ENCODE measurements at regions not wholly inside any gene's neighbourhood (a gene's known extent, or its start where the extent isn't known, plus 50 kb on each side); places are given as distances from the start of the nearest gene placed in this dataset.

GRCh38 chr10:20708305-20708704, 188.8 kb downstream of the NEBL start:
- TF ChIP-seq POLR2A (IDR thresholded peaks at IDR 0.05; ENCODE audit: low read length) (no peak), KDM5A (IDR thresholded peaks at IDR 0.05) (no peak), FOSB (CRISPR knock-in tag; IDR thresholded peaks at IDR 0.05) (no peak), NR3C1 (IDR thresholded peaks at IDR 0.05) (no peak)
- TF ChIP-seq, protein P1, sequence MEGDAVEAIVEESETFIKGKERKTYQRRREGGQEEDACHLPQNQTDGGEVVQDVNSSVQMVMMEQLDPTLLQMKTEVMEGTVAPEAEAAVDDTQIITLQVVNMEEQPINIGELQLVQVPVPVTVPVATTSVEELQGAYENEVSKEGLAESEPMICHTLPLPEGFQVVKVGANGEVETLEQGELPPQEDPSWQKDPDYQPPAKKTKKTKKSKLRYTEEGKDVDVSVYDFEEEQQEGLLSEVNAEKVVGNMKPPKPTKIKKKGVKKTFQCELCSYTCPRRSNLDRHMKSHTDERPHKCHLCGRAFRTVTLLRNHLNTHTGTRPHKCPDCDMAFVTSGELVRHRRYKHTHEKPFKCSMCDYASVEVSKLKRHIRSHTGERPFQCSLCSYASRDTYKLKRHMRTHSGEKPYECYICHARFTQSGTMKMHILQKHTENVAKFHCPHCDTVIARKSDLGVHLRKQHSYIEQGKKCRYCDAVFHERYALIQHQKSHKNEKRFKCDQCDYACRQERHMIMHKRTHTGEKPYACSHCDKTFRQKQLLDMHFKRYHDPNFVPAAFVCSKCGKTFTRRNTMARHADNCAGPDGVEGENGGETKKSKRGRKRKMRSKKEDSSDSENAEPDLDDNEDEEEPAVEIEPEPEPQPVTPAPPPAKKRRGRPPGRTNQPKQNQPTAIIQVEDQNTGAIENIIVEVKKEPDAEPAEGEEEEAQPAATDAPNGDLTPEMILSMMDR (IDR thresholded peaks at IDR 0.05): no peak
- TF ChIP-seq, protein P2, sequence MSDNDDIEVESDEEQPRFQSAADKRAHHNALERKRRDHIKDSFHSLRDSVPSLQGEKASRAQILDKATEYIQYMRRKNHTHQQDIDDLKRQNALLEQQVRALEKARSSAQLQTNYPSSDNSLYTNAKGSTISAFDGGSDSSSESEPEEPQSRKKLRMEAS (IDR thresholded peaks at IDR 0.05): no peak

All from A549 (cell line).